Tibial artery (tissue), 4 donors: ENCODE measurements at regions not wholly inside any gene's neighbourhood (a gene's known extent, or its start where the extent isn't known, plus 50 kb on each side); places are given as distances from the start of the nearest gene placed in this dataset.

Source experiments
- DNase-seq, 2 donors: peaks; one replicate each; pipeline ENCODE4 v3.0.0-alpha.2; 2019
- H3K27ac ChIP-seq, 2 donors: fragments of 200-600 bp; sonication (generic) in 1 of 2; 1 replicate in 1 of 2; 2 replicates in 1 of 2; pipeline ENCODE4 v1.5.1; 2018 to 2019; ENCODE audit warnings: mild to moderate bottlenecking in 1 of 2
- H3K27me3 ChIP-seq, 2 donors: fragments of 200-600 bp; sonication (generic) in 1 of 2; one replicate each; pipeline versions ENCODE4 v1.5.1 to v1.6.0; 2016 to 2019
- H3K36me3 ChIP-seq, 3 donors: fragments of 200-600 bp; sonication (generic) in 2 of 3; one replicate each; pipeline ENCODE4 v1.5.1; 2016 to 2019; ENCODE audit warnings: mild to moderate bottlenecking in 2 of 3
- H3K4me1 ChIP-seq, 4 donors: fragments of 200-600 bp; sonication (generic) in 2 of 4; 1 replicate in 3 of 4; 2 replicates in 1 of 4; pipeline ENCODE4 v1.5.1; 2016 to 2019
- H3K4me3 ChIP-seq, 2 donors: fragments of 200-600 bp; sonication (generic) in 1 of 2; 1 replicate in 1 of 2; 2 replicates in 1 of 2; pipeline ENCODE4 v1.5.1; 2018 to 2019; ENCODE audit warnings: mild to moderate bottlenecking in 2 of 2
- H3K9me3 ChIP-seq, 3 donors: fragments of 200-600 bp; sonication (generic) in 1 of 3; one replicate each; pipeline ENCODE4 v1.5.1; 2016 to 2019
- CTCF ChIP-seq, 2 experiments: fragments of 200-600 bp in 1 of 2; fragments of 450-650 bp in 1 of 2; IDR thresholded peaks; one replicate each; pipeline ENCODE4 v1.5.1; 2017 to 2019; ENCODE audit warnings: antibody characterized with exemption in 2 of 2, mild to moderate bottlenecking in 1 of 2, moderate library complexity in 1 of 2
- intact Hi-C: fragments of 100-400 bp; cut with DNase I; formaldehyde crosslinking; loops from one replicate; pipeline ENCODE4 v1.15.0; 2023; ENCODE audit warnings: low total_unique reads

- TF ChIP-seq CTCF (IDR thresholded peaks at IDR 0.05), result no peak
- DNase-seq, result no peak
- Histone ChIP-seq H3K27me3 (no peaks in the 10 kb centered on the region), H3K4me1 (no peaks in the 10 kb centered on the region), H3K36me3 (no peaks in the 10 kb centered on the region), H3K4me3 (no peak overlapping the region), H3K27ac (no peak overlapping the region), H3K9me3 (no peaks in the 10 kb centered on the region)
- intact Hi-C loops, result no loop called here
Measured at GRCh38 chr12:102249079-102249841, 51.6 kb upstream of the PMCH start.
